ENCODE measurements at regions not wholly inside any gene's neighbourhood (a gene's known extent, or its start where the extent isn't known, plus 50 kb on each side); places are given as distances from the start of the nearest gene placed in this dataset.
"Not testable (repeated sequence)": the region's sequence is repeated elsewhere in the genome, so short reads cannot be mapped to it uniquely, and the experiment has no call there.

GRCh38 chr3:177905173-177906125, 630.8 kb upstream of the KCNMB2 start:
- no peak overlapping the region for H3K4me3 ChIP-seq (ENCODE audit: low read length in 3 of 3)
- peaks cover 0 to 9% (median 0%) of the 10 kb centered on the region in 3 donors for H3K4me1 ChIP-seq (ENCODE audit: control insufficient read depth in 3 of 3, insufficient read depth in 3 of 3, low read length in 3 of 3)
- H3K9ac ChIP-seq (ENCODE audit: low read depth in 1 of 3, low read length in 3 of 3): no peak overlapping the region
- no peak overlapping the region for H3K27ac ChIP-seq (ENCODE audit: low read depth, low read length)
- no peaks in the 10 kb centered on the region for H3K27me3 ChIP-seq (ENCODE audit: control insufficient read depth in 3 of 3, insufficient read depth in 3 of 3, low read length in 3 of 3)
- no peaks in the 10 kb centered on the region for H3K36me3 ChIP-seq (ENCODE audit: control insufficient read depth in 3 of 3, insufficient read depth in 3 of 3, low read length in 3 of 3)
- no peaks in the 10 kb centered on the region for H3K9me3 ChIP-seq (ENCODE audit: control insufficient read depth in 3 of 3, low read length in 3 of 3)

DNA sequence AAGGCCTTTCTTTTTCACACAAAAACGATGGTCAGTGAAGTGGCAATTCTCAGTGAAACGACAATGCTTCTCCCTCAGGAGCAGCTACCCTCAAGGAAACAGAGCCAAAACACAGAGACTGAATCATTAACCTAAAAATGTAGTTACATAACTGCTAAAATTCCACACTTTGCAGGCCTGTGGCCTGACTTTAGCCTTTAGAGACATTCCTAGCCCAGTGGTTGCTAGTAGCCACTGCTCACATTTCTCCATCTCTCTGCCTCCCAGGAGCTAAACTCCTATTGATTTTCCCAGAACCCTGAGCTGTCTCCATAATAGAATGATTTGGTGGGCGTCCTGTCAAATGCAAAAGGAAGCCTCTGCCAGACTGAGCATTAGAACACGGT, 630.1 kb upstream of the KCNMB2 start:
- no peak overlapping the region for H3K9ac ChIP-seq (ENCODE audit: low read depth in 1 of 3, low read length in 3 of 3)
- no peaks in the 10 kb centered on the region for H3K27me3 ChIP-seq (ENCODE audit: control insufficient read depth in 3 of 3, insufficient read depth in 3 of 3, low read length in 3 of 3)
- H3K27ac ChIP-seq (ENCODE audit: low read depth, low read length): no peak overlapping the region
- no peak overlapping the region for H3K4me3 ChIP-seq (ENCODE audit: low read length in 3 of 3)
- H3K4me1 ChIP-seq (ENCODE audit: control insufficient read depth in 3 of 3, insufficient read depth in 3 of 3, low read length in 3 of 3): peaks cover 0 to 9% (median 0%) of the 10 kb centered on the region in 3 donors
- no peaks in the 10 kb centered on the region for H3K9me3 ChIP-seq (ENCODE audit: control insufficient read depth in 3 of 3, low read length in 3 of 3)
- H3K36me3 ChIP-seq (ENCODE audit: control insufficient read depth in 3 of 3, insufficient read depth in 3 of 3, low read length in 3 of 3): no peaks in the 10 kb centered on the region

DNA sequence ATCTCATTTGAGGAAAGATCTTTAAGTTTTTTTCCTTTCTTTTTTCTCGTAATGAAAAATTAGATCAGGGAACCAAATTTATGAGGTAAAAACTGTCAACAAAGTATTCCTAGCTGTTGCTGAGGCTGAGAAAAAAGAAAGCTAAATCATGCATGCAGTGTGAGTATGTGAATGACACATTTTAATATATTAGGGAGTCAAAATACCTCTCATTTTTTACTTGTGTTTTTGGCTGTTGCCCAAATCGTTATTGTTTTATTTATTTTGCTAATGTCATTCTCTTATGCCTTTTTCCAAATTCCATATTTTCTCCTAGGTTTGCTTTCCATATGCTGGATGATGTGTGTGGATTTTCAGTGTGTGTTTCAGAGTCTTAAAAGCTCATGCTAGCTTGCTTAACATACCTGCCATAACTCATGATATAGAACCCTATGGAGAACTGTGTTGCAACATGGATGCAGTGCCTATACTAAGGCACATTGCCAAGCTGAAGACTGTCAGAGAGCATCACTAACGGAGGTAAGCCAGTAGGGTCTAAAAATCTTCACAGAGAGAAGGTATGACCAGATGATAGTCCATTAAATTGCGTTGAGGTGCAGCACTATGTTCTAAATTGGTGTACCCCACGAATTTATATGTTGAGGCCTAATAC, 629.5 kb upstream of the KCNMB2 start:
- Histone ChIP-seq H3K9ac (ENCODE audit: low read depth in 1 of 3, low read length in 3 of 3) (no peak overlapping the region), H3K27ac (ENCODE audit: low read depth, low read length) (no peak overlapping the region), H3K4me3 (ENCODE audit: low read length in 3 of 3) (no peak overlapping the region), H3K9me3 (ENCODE audit: control insufficient read depth in 3 of 3, low read length in 3 of 3) (no peaks in the 10 kb centered on the region), H3K36me3 (ENCODE audit: control insufficient read depth in 3 of 3, insufficient read depth in 3 of 3, low read length in 3 of 3) (no peaks in the 10 kb centered on the region), H3K27me3 (ENCODE audit: control insufficient read depth in 3 of 3, insufficient read depth in 3 of 3, low read length in 3 of 3) (no peaks in the 10 kb centered on the region), H3K4me1 (ENCODE audit: control insufficient read depth in 3 of 3, insufficient read depth in 3 of 3, low read length in 3 of 3) (peaks cover 0 to 9% (median 0%) of the 10 kb centered on the region in 3 donors)

DNA sequence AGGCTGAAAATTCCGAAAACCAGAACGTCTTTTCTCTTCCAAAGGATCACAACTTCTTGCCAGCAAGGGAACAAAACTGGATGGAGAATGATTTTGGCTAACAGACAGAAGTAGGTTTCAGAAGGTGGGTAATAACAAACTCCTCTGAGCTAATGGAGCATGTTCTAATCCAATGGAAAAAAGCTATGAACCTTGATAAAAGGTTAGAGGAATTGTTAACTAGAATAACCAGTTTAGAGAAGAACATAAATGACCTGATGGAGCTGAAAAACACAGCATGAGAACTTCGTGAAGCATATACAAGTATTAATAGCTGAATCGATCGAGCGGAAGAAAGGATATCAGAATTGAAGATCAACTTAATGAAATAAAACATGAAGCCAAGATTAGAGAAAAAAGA, 626.7 kb upstream of the KCNMB2 start:
- H3K27ac ChIP-seq (ENCODE audit: low read depth, low read length); H3K4me3 ChIP-seq (ENCODE audit: low read length in 3 of 3); H3K9me3 ChIP-seq (ENCODE audit: control insufficient read depth in 3 of 3, low read length in 3 of 3); H3K4me1 ChIP-seq (ENCODE audit: control insufficient read depth in 3 of 3, insufficient read depth in 3 of 3, low read length in 3 of 3); H3K36me3 ChIP-seq (ENCODE audit: control insufficient read depth in 3 of 3, insufficient read depth in 3 of 3, low read length in 3 of 3); H3K27me3 ChIP-seq (ENCODE audit: control insufficient read depth in 3 of 3, insufficient read depth in 3 of 3, low read length in 3 of 3); H3K9ac ChIP-seq (ENCODE audit: low read depth in 1 of 3, low read length in 3 of 3): not testable (repeated sequence)

- Histone ChIP-seq H3K4me1 (ENCODE audit: control insufficient read depth in 3 of 3, insufficient read depth in 3 of 3, low read length in 3 of 3) (no peaks in the 10 kb centered on the region), H3K9ac (ENCODE audit: low read depth in 1 of 3, low read length in 3 of 3) (no peak overlapping the region), H3K27me3 (ENCODE audit: control insufficient read depth in 3 of 3, insufficient read depth in 3 of 3, low read length in 3 of 3) (no peaks in the 10 kb centered on the region), H3K36me3 (ENCODE audit: control insufficient read depth in 3 of 3, insufficient read depth in 3 of 3, low read length in 3 of 3) (no peaks in the 10 kb centered on the region), H3K4me3 (ENCODE audit: low read length in 3 of 3) (no peak overlapping the region), H3K27ac (ENCODE audit: low read depth, low read length) (no peak overlapping the region), H3K9me3 (ENCODE audit: control insufficient read depth in 3 of 3, low read length in 3 of 3) (no peaks in the 10 kb centered on the region)
Observed at GRCh38 chr3:177914224-177914623, 622.0 kb upstream of the KCNMB2 start.

DNA sequence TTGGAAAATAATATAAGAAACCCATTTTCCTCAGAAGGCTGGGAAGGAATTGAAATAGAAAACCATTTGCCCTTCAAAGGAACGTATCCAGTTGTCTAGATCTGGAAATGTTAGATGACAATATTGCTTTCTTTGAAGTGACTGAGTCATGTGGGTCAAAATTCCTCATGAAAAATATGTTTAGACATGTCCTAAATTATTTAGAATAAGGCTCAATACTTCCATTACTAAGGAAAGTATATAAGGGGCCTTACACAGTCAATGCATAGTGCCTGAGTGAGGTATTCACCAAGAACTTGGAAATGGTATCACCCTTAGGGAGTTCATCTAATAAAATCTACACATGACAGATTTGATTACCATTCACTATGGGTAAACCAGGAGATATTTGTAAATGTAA, 619.8 kb upstream of the KCNMB2 start:
- H3K27ac ChIP-seq (ENCODE audit: low read depth, low read length): no peak overlapping the region
- H3K9me3 ChIP-seq (ENCODE audit: control insufficient read depth in 3 of 3, low read length in 3 of 3): no peaks in the 10 kb centered on the region
- H3K9ac ChIP-seq (ENCODE audit: low read depth in 1 of 3, low read length in 3 of 3): no peak overlapping the region
- no peaks in the 10 kb centered on the region for H3K27me3 ChIP-seq (ENCODE audit: control insufficient read depth in 3 of 3, insufficient read depth in 3 of 3, low read length in 3 of 3)
- no peaks in the 10 kb centered on the region for H3K4me1 ChIP-seq (ENCODE audit: control insufficient read depth in 3 of 3, insufficient read depth in 3 of 3, low read length in 3 of 3)
- H3K4me3 ChIP-seq (ENCODE audit: low read length in 3 of 3): no peak overlapping the region
- H3K36me3 ChIP-seq (ENCODE audit: control insufficient read depth in 3 of 3, insufficient read depth in 3 of 3, low read length in 3 of 3): no peaks in the 10 kb centered on the region

GRCh38 chr3:177917234-177917861, 618.9 kb upstream of the KCNMB2 start:
- Histone ChIP-seq H3K4me1 (ENCODE audit: control insufficient read depth in 3 of 3, insufficient read depth in 3 of 3, low read length in 3 of 3) (no peaks in the 10 kb centered on the region), H3K4me3 (ENCODE audit: low read length in 3 of 3) (no peak overlapping the region), H3K27ac (ENCODE audit: low read depth, low read length) (no peak overlapping the region), H3K9ac (ENCODE audit: low read depth in 1 of 3, low read length in 3 of 3) (no peak overlapping the region), H3K27me3 (ENCODE audit: control insufficient read depth in 3 of 3, insufficient read depth in 3 of 3, low read length in 3 of 3) (no peaks in the 10 kb centered on the region), H3K9me3 (ENCODE audit: control insufficient read depth in 3 of 3, low read length in 3 of 3) (no peaks in the 10 kb centered on the region), H3K36me3 (ENCODE audit: control insufficient read depth in 3 of 3, insufficient read depth in 3 of 3, low read length in 3 of 3) (no peaks in the 10 kb centered on the region)

- H3K9ac ChIP-seq (ENCODE audit: low read depth in 1 of 3, low read length in 3 of 3): no peak overlapping the region
- no peak overlapping the region for H3K27ac ChIP-seq (ENCODE audit: low read depth, low read length)
- no peaks in the 10 kb centered on the region for H3K4me1 ChIP-seq (ENCODE audit: control insufficient read depth in 3 of 3, insufficient read depth in 3 of 3, low read length in 3 of 3)
- no peaks in the 10 kb centered on the region for H3K9me3 ChIP-seq (ENCODE audit: control insufficient read depth in 3 of 3, low read length in 3 of 3)
- H3K4me3 ChIP-seq (ENCODE audit: low read length in 3 of 3): no peak overlapping the region
- H3K27me3 ChIP-seq (ENCODE audit: control insufficient read depth in 3 of 3, insufficient read depth in 3 of 3, low read length in 3 of 3): no peaks in the 10 kb centered on the region
- H3K36me3 ChIP-seq (ENCODE audit: control insufficient read depth in 3 of 3, insufficient read depth in 3 of 3, low read length in 3 of 3): no peaks in the 10 kb centered on the region
Observed at GRCh38 chr3:177921153-177921552, 615.1 kb upstream of the KCNMB2 start.

- no peak overlapping the region for H3K4me3 ChIP-seq (ENCODE audit: low read length in 3 of 3)
- H3K27me3 ChIP-seq (ENCODE audit: control insufficient read depth in 3 of 3, insufficient read depth in 3 of 3, low read length in 3 of 3): no peaks in the 10 kb centered on the region
- no peaks in the 10 kb centered on the region for H3K4me1 ChIP-seq (ENCODE audit: control insufficient read depth in 3 of 3, insufficient read depth in 3 of 3, low read length in 3 of 3)
- no peak overlapping the region for H3K9ac ChIP-seq (ENCODE audit: low read depth in 1 of 3, low read length in 3 of 3)
- no peaks in the 10 kb centered on the region for H3K9me3 ChIP-seq (ENCODE audit: control insufficient read depth in 3 of 3, low read length in 3 of 3)
- no peaks in the 10 kb centered on the region for H3K36me3 ChIP-seq (ENCODE audit: control insufficient read depth in 3 of 3, insufficient read depth in 3 of 3, low read length in 3 of 3)
- no peak overlapping the region for H3K27ac ChIP-seq (ENCODE audit: low read depth, low read length)
Observed at GRCh38 chr3:177924261-177924660, 612.0 kb upstream of the KCNMB2 start.

Measured in skeletal muscle tissue (tissue), 3 donors.